DND-41 (cell line): ENCODE measurements at regions not wholly inside any gene's neighbourhood (a gene's known extent, or its start where the extent isn't known, plus 50 kb on each side); places are given as distances from the start of the nearest gene placed in this dataset.

ENCODE experiments used
- EZH2 ChIP-seq: IDR thresholded peaks from 3 replicates; pipeline ENCODE4 v1.6.1; 2012; ENCODE audit warnings: borderline replicate concordance, low read depth, mild to moderate bottlenecking, moderate library complexity, low read length, inconsistent platforms; ENCODE audit not compliant: severe bottlenecking
- TF ChIP-seq, protein P1 (sequence below): IDR thresholded peaks from 2 replicates; pipeline ENCODE4 v1.5.1; 2012; ENCODE audit warnings: borderline replicate concordance, low read length, moderate library complexity, mild to moderate bottlenecking; ENCODE audit not compliant: poor library complexity, severe bottlenecking; ENCODE audit errors: extremely low read depth

DNA sequence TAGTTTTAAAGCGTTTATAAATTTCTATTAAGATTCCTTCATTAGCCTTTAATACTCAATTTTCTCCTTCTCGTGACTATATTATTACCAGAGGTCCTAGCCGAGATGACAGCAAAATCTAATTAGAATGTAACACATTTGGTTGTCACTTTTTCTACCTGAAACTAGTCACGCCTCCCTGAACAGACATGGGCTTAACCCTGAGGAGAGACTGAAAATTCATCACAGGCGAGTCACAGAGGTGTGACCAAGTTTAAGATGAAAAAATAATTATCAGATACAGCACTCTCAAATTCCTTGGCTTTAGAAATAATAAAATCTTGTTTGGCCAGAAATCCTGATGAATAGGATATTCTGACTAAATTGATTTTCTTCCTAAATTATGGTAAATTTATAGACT is 834.4 kb upstream of the SLC39A10 start:
- TF ChIP-seq EZH2 = no peak
- TF ChIP-seq, protein P1, sequence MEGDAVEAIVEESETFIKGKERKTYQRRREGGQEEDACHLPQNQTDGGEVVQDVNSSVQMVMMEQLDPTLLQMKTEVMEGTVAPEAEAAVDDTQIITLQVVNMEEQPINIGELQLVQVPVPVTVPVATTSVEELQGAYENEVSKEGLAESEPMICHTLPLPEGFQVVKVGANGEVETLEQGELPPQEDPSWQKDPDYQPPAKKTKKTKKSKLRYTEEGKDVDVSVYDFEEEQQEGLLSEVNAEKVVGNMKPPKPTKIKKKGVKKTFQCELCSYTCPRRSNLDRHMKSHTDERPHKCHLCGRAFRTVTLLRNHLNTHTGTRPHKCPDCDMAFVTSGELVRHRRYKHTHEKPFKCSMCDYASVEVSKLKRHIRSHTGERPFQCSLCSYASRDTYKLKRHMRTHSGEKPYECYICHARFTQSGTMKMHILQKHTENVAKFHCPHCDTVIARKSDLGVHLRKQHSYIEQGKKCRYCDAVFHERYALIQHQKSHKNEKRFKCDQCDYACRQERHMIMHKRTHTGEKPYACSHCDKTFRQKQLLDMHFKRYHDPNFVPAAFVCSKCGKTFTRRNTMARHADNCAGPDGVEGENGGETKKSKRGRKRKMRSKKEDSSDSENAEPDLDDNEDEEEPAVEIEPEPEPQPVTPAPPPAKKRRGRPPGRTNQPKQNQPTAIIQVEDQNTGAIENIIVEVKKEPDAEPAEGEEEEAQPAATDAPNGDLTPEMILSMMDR = no peak
